Panc1 (cell line): ENCODE measurements at regions not wholly inside any gene's neighbourhood (a gene's known extent, or its start where the extent isn't known, plus 50 kb on each side); places are given as distances from the start of the nearest gene placed in this dataset.

Source experiments
- ATAC-seq: fragments of 200-7000 bp; cut with Tn5 transposase; 2 replicates; pipeline ENCODE4 v1.9.1; 2020; ENCODE audit warnings: mild to moderate bottlenecking, moderate library complexity
- BruUV-seq: library from RNA; stranded (reverse); fragments of 400-500 nt; replicated peaks from 2 replicates; lab custom pipeline; 2021; lab: Mats Ljungman, UMichigan
- CTCF ChIA-PET: fragments of 300-600 bp; sonication (Branson Sonifier 250); formaldehyde crosslinking; loops from one replicate; lab custom pipeline; 2022; ENCODE audit warnings: antibody characterized with exemption; lab: Charles Lee
- POLR2A ChIA-PET: fragments of 300-600 bp; sonication (Branson Sonifier 250); formaldehyde crosslinking; loops from one replicate; lab custom pipeline; 2022; ENCODE audit warnings: antibody characterized with exemption; lab: Charles Lee
- DNase-seq: peaks from one replicate; pipeline ENCODE4 v3.0.0-alpha.2; 2010; ENCODE audit warnings: low read depth, low spot score
- H3K27ac ChIP-seq: 2 replicates; pipeline ENCODE4 v1.5.1; 2011; ENCODE audit warnings: mild to moderate bottlenecking, low read length, inconsistent platforms
- H3K27me3 ChIP-seq: fragments of 200-500 bp; sonication (Bioruptor generic); 2 replicates; pipeline ENCODE4 v1.6.0; 2014; ENCODE audit warnings: low read length, inconsistent platforms; ENCODE audit not compliant: control insufficient read depth, insufficient read depth
- H3K36me3 ChIP-seq: fragments of 200-500 bp; sonication (Bioruptor generic); 2 replicates; pipeline ENCODE4 v1.5.1; 2014; ENCODE audit warnings: inconsistent platforms, mild to moderate bottlenecking, low read length, moderate library complexity; ENCODE audit not compliant: control insufficient read depth, insufficient read depth
- H3K4me1 ChIP-seq: 2 replicates; pipeline ENCODE4 v1.5.1; 2011; ENCODE audit warnings: inconsistent platforms, mild to moderate bottlenecking, low read length, moderate library complexity; ENCODE audit not compliant: control insufficient read depth, insufficient read depth
- H3K4me3 ChIP-seq, 2 experiments: 2 replicates each; pipeline ENCODE4 v1.5.1; 2011 to 2012; ENCODE audit warnings: low read depth in 2 of 2, low read length in 2 of 2, mild to moderate bottlenecking in 2 of 2, inconsistent platforms in 1 of 2, moderate library complexity in 1 of 2
- H3K9me3 ChIP-seq: fragments of 200-500 bp; sonication (Bioruptor generic); 2 replicates; pipeline ENCODE4 v1.5.1; 2014; ENCODE audit warnings: low read depth, mild to moderate bottlenecking, inconsistent platforms, low read length, moderate library complexity; ENCODE audit not compliant: control insufficient read depth, insufficient read depth
- CTCF ChIP-seq: fragments of 450-650 bp; IDR thresholded peaks from 2 replicates; pipeline ENCODE4 v1.5.1; 2017; ENCODE audit warnings: mild to moderate bottlenecking
- POLR2AphosphoS5 ChIP-seq: IDR thresholded peaks from 2 replicates; pipeline ENCODE4 v1.6.1; 2012; ENCODE audit warnings: mild to moderate bottlenecking, low read depth, low read length, moderate library complexity
- REST ChIP-seq, 2 experiments: IDR thresholded peaks; 2 replicates each; pipeline ENCODE4 v1.6.1; 2011 to 2012; ENCODE audit warnings: low read depth in 2 of 2, control low read depth in 1 of 2, low read length in 1 of 2, mild to moderate bottlenecking in 1 of 2, moderate library complexity in 1 of 2; ENCODE audit not compliant: insufficient read depth in 1 of 2
- SIN3A ChIP-seq: IDR thresholded peaks from 2 replicates; pipeline ENCODE4 v1.6.1; 2012; ENCODE audit warnings: low read depth, mild to moderate bottlenecking, low read length, moderate library complexity, borderline replicate concordance; ENCODE audit not compliant: insufficient read depth
- TCF7L2 ChIP-seq: IDR thresholded peaks from 2 replicates; pipeline ENCODE4 v1.6.1; 2011; ENCODE audit warnings: mild to moderate bottlenecking, low read depth, low read length, inconsistent platforms
- in situ Hi-C: cut with HindIII; loops from 2 replicates; pipeline ENCODE4 v1.10.0; 2016; ENCODE audit warnings: low sequenced_read_pairs, low pct_unique_long_range_greater_than_20kb
- intact Hi-C: fragments of 100-400 bp; cut with micrococcal nuclease; formaldehyde crosslinking; loops from one replicate; pipeline ENCODE4 v1.10.0; 2022; ENCODE audit not compliant: unreplicated experiment

DNA sequence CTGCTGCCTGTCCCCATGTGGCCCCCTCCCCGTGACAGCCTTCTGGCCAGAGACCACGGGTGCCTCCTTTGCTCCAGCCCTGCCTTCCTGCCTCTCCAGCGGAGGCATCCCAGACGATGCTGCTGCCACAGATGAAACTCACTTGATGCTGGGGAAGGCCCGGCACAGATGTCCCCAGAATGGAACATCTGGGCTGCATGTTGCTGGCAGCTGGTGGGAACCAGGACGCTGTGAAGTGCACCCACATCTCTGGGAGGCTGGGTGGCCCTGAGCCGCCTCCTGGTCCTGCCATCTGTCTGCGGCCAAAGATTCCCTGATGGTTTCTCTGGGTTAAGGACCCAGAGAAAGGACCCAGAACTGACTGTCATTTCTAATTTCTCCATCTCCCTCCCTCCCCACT, 51.9 kb upstream of the PTPRS start:
- Histone ChIP-seq H3K27me3 (no peaks in the 10 kb centered on the region), H3K27ac (no peak overlapping the region), H3K4me1 (no peaks in the 10 kb centered on the region), H3K36me3 (no peaks in the 10 kb centered on the region), H3K9me3 (no peaks in the 10 kb centered on the region), H3K4me3 (no peak overlapping the region)
- in situ Hi-C loops (no loop called here), intact Hi-C loops (no loop called here)
- DNase-seq (no peak), ATAC-seq (no peak)
- BruUV-seq = no TSS peak
- POLR2A ChIA-PET = no interaction called here
- CTCF ChIA-PET = no interaction called here
- TF ChIP-seq CTCF = no peak
- TF ChIP-seq SIN3A = no peak
- no peak for TF ChIP-seq REST (IDR thresholded peaks at IDR 0.05; ENCODE audit: insufficient read depth in 1 of 2, low read depth in 2 of 2, low read length in 1 of 2)
- TF ChIP-seq POLR2AphosphoS5 = no peak
- no peak for TF ChIP-seq TCF7L2

GRCh38 chr19:5393088-5393487, 52.5 kb upstream of the PTPRS start:
- BruUV-seq = no TSS peak
- H3K4me3 ChIP-seq = no peak overlapping the region

More at GRCh38 chr19:5393088-5393487, 52.5 kb upstream of the PTPRS start:
- in situ Hi-C loops = no loop called here
- CTCF ChIA-PET = no interaction called here
- Histone ChIP-seq H3K9me3 (no peaks in the 10 kb centered on the region), H3K36me3 (no peaks in the 10 kb centered on the region), H3K27me3 (no peaks in the 10 kb centered on the region), H3K27ac (no peak overlapping the region), H3K4me1 (no peaks in the 10 kb centered on the region)
- DNase-seq (no peak), ATAC-seq (no peak)
- POLR2A ChIA-PET = no interaction called here
- intact Hi-C loops = no loop called here
- TF ChIP-seq POLR2AphosphoS5 (no peak), SIN3A (no peak), TCF7L2 (no peak), REST (IDR thresholded peaks at IDR 0.05; ENCODE audit: insufficient read depth in 1 of 2, low read depth in 2 of 2, low read length in 1 of 2) (no peak), CTCF (no peak)
